Mesothelial cell of epicardium (in vitro differentiated cells): ENCODE measurements at regions not wholly inside any gene's neighbourhood (a gene's known extent, or its start where the extent isn't known, plus 50 kb on each side); places are given as distances from the start of the nearest gene placed in this dataset.

Source experiments
- DNase-seq, 2 experiments: peaks; one replicate each; pipeline ENCODE4 v3.0.0; 2021; ENCODE audit warnings: low spot score in 2 of 2; ENCODE audit not compliant: unreplicated experiment in 2 of 2
- H3K27ac Mint-ChIP-seq: 2 replicates; pipeline ENCODE4 v1.8.0; 2021; ENCODE audit warnings: mixed read lengths
- H3K27me3 Mint-ChIP-seq: 2 replicates; pipeline ENCODE4 v1.8.0; 2021; ENCODE audit warnings: low read depth, mixed read lengths
- H3K36me3 Mint-ChIP-seq: 2 replicates; pipeline ENCODE4 v1.8.0; 2021; ENCODE audit warnings: mixed read lengths
- H3K4me1 Mint-ChIP-seq: 2 replicates; pipeline ENCODE4 v1.8.0; 2021; ENCODE audit warnings: mixed read lengths
- H3K4me3 Mint-ChIP-seq: 2 replicates; pipeline ENCODE4 v1.8.0; 2021; ENCODE audit warnings: mild to moderate bottlenecking, moderate library complexity, mixed read lengths
- H3K9me3 Mint-ChIP-seq: 2 replicates; pipeline ENCODE4 v1.8.0; 2021; ENCODE audit warnings: mixed read lengths
- CTCF ChIP-seq: fragments of 200-600 bp; sonication (generic); IDR thresholded peaks from one replicate; pipeline ENCODE4 v1.5.0; 2021; ENCODE audit warnings: antibody characterized with exemption; ENCODE audit not compliant: unreplicated experiment

- peaks cover 4% of the 10 kb centered on the region for H3K9me3 Mint-ChIP-seq
- TF ChIP-seq CTCF = no peak
- no peak overlapping the region for H3K27ac Mint-ChIP-seq
- no peak for DNase-seq
- no peaks in the 10 kb centered on the region for H3K36me3 Mint-ChIP-seq
- no peak overlapping the region for H3K4me3 Mint-ChIP-seq
- peaks cover 2% of the 10 kb centered on the region for H3K27me3 Mint-ChIP-seq
- H3K4me1 Mint-ChIP-seq = peaks cover 4% of the 10 kb centered on the region
These were observed 1112.5 kb downstream of the TSN start for GRCh38 chr2:122867941-122868340.

GRCh38 chr2:122868646-122869275 is 1113.3 kb downstream of the TSN start:
- peaks cover 4% of the 10 kb centered on the region for H3K9me3 Mint-ChIP-seq
- H3K4me1 Mint-ChIP-seq = peaks cover 1% of the 10 kb centered on the region
- H3K4me3 Mint-ChIP-seq = no peak overlapping the region
- no peak for TF ChIP-seq CTCF
- no peaks in the 10 kb centered on the region for H3K27me3 Mint-ChIP-seq
- DNase-seq = no peak
- H3K36me3 Mint-ChIP-seq = no peaks in the 10 kb centered on the region
- H3K27ac Mint-ChIP-seq = no peak overlapping the region

GRCh38 chr2:122873951-122874350 is 1118.5 kb downstream of the TSN start:
- H3K27ac Mint-ChIP-seq = no peak overlapping the region
- DNase-seq = no peak
- no peak for TF ChIP-seq CTCF
- H3K9me3 Mint-ChIP-seq = no peaks in the 10 kb centered on the region
- H3K4me3 Mint-ChIP-seq = no peak overlapping the region
- no peaks in the 10 kb centered on the region for H3K27me3 Mint-ChIP-seq
- no peaks in the 10 kb centered on the region for H3K36me3 Mint-ChIP-seq
- no peaks in the 10 kb centered on the region for H3K4me1 Mint-ChIP-seq

- Mint-ChIP-seq H3K27me3 (no peaks in the 10 kb centered on the region), H3K9me3 (no peaks in the 10 kb centered on the region), H3K27ac (no peak overlapping the region), H3K4me3 (no peak overlapping the region), H3K36me3 (no peaks in the 10 kb centered on the region), H3K4me1 (no peaks in the 10 kb centered on the region)
- no peak for DNase-seq
- no peak for TF ChIP-seq CTCF
These were observed 1119.8 kb downstream of the TSN start for GRCh38 chr2:122875091-122875865.

GRCh38 chr2:122883849-122884248 is 1128.4 kb downstream of the TSN start:
- DNase-seq = no peak
- Mint-ChIP-seq H3K27ac (no peak overlapping the region), H3K36me3 (no peaks in the 10 kb centered on the region), H3K9me3 (no peaks in the 10 kb centered on the region), H3K4me1 (no peaks in the 10 kb centered on the region), H3K4me3 (no peak overlapping the region), H3K27me3 (peaks cover 4% of the 10 kb centered on the region)
- no peak for TF ChIP-seq CTCF
